ENCODE measurements at regions not wholly inside any gene's neighbourhood (a gene's known extent, or its start where the extent isn't known, plus 50 kb on each side); places are given as distances from the start of the nearest gene placed in this dataset.
"Not testable (repeated sequence)": the region's sequence is repeated elsewhere in the genome, so short reads cannot be mapped to it uniquely, and the experiment has no call there.

DNA sequence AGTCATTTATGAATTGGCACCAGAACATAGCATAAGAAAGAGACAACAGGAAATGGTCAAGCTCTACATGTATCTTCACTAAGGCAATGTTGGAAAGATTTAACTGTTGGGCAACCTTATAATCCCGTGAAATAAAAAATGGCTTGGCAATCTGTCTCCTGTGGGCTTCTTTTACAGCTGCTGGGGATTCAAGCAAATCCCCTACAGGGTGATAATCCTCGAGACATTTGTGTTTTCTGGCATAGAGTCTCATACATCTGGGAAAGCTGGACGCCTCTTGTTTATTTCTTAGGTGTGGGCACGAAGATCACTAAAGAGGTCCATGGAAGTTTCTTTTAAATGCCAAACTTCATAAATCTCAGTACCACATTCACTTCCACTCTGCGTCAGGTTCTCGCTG lies 82.2 kb upstream of the GPR141 start:
- Histone ChIP-seq H3K9ac (no peak overlapping the region), H3K36me3 (no peaks in the 10 kb centered on the region), H3K9me3 (ENCODE audit: low read depth) (no peaks in the 10 kb centered on the region), H3K79me2 (ENCODE audit: low read depth) (no peaks in the 10 kb centered on the region), H3K4me3 (no peak overlapping the region), H3K27ac (no peak overlapping the region), H3K27me3 (no peaks in the 10 kb centered on the region), H4K20me1 (ENCODE audit: low read depth) (no peaks in the 10 kb centered on the region), H3K4me1 (no peaks in the 10 kb centered on the region), H3K4me2 (no peak overlapping the region), H3F3A (ENCODE audit: low read depth) (no peaks in the 10 kb centered on the region), H2AFZ (replicated peaks) (no peak overlapping the region)
- peaks cover 2% of the 10 kb centered on the region for H3K27me3 Mint-ChIP-seq (ENCODE audit: insufficient read depth, low read depth)
- H3K4me1 Mint-ChIP-seq = no peaks in the 10 kb centered on the region
- H3K4me3 Mint-ChIP-seq = no peak overlapping the region
- TF ChIP-seq EZH2 (IDR thresholded peaks at IDR 0.05) = no peak
- TF ChIP-seq, protein P1, sequence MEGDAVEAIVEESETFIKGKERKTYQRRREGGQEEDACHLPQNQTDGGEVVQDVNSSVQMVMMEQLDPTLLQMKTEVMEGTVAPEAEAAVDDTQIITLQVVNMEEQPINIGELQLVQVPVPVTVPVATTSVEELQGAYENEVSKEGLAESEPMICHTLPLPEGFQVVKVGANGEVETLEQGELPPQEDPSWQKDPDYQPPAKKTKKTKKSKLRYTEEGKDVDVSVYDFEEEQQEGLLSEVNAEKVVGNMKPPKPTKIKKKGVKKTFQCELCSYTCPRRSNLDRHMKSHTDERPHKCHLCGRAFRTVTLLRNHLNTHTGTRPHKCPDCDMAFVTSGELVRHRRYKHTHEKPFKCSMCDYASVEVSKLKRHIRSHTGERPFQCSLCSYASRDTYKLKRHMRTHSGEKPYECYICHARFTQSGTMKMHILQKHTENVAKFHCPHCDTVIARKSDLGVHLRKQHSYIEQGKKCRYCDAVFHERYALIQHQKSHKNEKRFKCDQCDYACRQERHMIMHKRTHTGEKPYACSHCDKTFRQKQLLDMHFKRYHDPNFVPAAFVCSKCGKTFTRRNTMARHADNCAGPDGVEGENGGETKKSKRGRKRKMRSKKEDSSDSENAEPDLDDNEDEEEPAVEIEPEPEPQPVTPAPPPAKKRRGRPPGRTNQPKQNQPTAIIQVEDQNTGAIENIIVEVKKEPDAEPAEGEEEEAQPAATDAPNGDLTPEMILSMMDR (IDR thresholded peaks at IDR 0.05) = no peak
- no peaks in the 10 kb centered on the region for H3K36me3 Mint-ChIP-seq
- no peak overlapping the region for H3K27ac Mint-ChIP-seq
- DNase-seq (ENCODE audit: low spot score) = no peak
- H3K9me3 Mint-ChIP-seq = peaks cover 5% of the 10 kb centered on the region

DNA sequence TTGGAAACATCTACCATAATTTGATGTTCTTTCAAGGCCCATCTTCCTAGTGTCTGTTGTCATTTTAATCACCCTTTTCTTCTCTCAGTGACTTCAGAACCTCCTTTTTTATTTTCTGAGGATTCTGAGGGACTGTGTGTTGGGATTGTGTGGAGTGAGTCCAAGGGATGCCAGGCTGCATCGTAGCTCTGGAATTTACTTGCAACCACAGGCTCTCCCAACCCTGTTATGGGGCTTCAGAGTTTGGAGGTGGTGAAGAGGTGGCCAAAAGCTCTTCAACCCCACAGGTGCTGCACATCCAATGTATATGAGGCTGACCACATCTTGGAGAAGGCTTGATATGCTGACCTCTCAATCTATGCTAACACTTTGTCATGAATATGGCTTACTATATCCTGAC lies 79.5 kb upstream of the GPR141 start:
- Mint-ChIP-seq H3K4me1 (no peaks in the 10 kb centered on the region), H3K27ac (no peak overlapping the region), H3K4me3 (no peak overlapping the region), H3K27me3 (ENCODE audit: insufficient read depth, low read depth) (peaks cover 2% of the 10 kb centered on the region), H3K36me3 (no peaks in the 10 kb centered on the region), H3K9me3 (peaks cover under 1% of the 10 kb centered on the region)
- DNase-seq (ENCODE audit: low spot score) = no peak
- Histone ChIP-seq H3K4me2 (no peak overlapping the region), H3K27ac (no peak overlapping the region), H3K4me3 (no peak overlapping the region), H3K79me2 (ENCODE audit: low read depth) (no peaks in the 10 kb centered on the region), H3K9ac (no peak overlapping the region), H3F3A (ENCODE audit: low read depth) (no peaks in the 10 kb centered on the region), H3K27me3 (no peaks in the 10 kb centered on the region), H3K36me3 (no peaks in the 10 kb centered on the region), H3K4me1 (no peaks in the 10 kb centered on the region), H4K20me1 (ENCODE audit: low read depth) (no peaks in the 10 kb centered on the region), H3K9me3 (ENCODE audit: low read depth) (no peaks in the 10 kb centered on the region), H2AFZ (replicated peaks) (no peak overlapping the region)
- TF ChIP-seq EZH2phosphoT487 (IDR thresholded peaks at IDR 0.05) (no peak), EZH2 (IDR thresholded peaks at IDR 0.05) (no peak)
- TF ChIP-seq, protein P1 (IDR thresholded peaks at IDR 0.05) = no peak

DNA sequence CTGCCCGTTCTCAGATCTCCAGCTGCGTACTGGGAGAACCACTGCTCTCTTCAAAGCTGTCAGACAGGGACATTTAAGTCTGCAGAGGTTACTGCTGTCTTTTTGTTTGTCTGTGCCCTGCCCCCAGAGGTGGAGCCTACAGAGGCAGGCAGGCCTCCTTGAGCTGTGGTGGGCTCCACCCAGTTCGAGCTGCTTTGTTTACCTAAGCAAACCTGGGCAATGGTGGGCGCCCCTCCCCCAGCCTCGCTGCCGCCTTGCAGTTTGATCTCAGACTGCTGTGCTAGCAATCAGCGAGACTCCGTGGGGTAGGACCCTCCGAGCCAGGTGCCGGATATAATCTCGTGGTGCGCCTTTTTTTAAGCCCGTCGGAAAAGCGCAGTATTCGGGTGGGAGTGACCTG lies 66.2 kb upstream of the GPR141 start:
- H3K79me2 ChIP-seq (ENCODE audit: low read depth); H3K9ac ChIP-seq; H3K4me1 Mint-ChIP-seq; H3K9me3 Mint-ChIP-seq; H4K20me1 ChIP-seq (ENCODE audit: low read depth); H3K27me3 Mint-ChIP-seq (ENCODE audit: insufficient read depth, low read depth); H3K27me3 ChIP-seq; H3K27ac Mint-ChIP-seq; H3K36me3 Mint-ChIP-seq; H3K36me3 ChIP-seq; H3K4me1 ChIP-seq; H3F3A ChIP-seq (ENCODE audit: low read depth); DNase-seq (ENCODE audit: low spot score); H3K27ac ChIP-seq; H3K4me3 Mint-ChIP-seq; H3K9me3 ChIP-seq (ENCODE audit: low read depth): not testable (repeated sequence)
- peak overlapping the region; percentile 39 for H3K4me3 ChIP-seq
- H3K4me2 ChIP-seq = peak overlapping the region; percentile 56
- peak overlapping the region; percentile 71 for H2AFZ ChIP-seq (replicated peaks)

DNA sequence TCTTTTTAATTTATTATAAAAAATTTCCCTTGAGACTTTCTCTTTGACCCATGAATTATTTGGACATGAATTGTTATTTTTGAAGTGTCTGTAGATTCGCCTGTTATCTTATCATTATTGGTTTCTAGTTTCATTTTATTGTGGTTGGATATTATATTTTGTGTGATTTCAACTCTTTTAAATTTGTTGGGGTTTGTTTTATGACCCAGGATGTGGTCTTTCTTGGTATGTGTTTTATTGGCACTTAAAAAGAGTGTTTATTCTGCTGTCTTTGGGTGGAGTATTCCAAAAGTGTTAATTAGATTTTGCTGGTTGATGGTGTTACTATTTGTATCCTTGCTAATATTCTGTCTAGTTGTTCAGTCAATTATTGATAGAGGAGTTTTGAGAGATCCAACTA lies 50.5 kb upstream of the GPR141 start:
- Mint-ChIP-seq H3K4me1 (no peaks in the 10 kb centered on the region), H3K36me3 (no peaks in the 10 kb centered on the region), H3K27ac (no peak overlapping the region), H3K9me3 (peaks cover 18% of the 10 kb centered on the region), H3K27me3 (ENCODE audit: insufficient read depth, low read depth) (peaks cover 4% of the 10 kb centered on the region), H3K4me3 (no peak overlapping the region)
- H3K27me3 ChIP-seq = no peaks in the 10 kb centered on the region
- no peaks in the 10 kb centered on the region for H3K36me3 ChIP-seq
- no peaks in the 10 kb centered on the region for H3F3A ChIP-seq (ENCODE audit: low read depth)
- no peak overlapping the region for H3K4me3 ChIP-seq
- peaks cover 11% of the 10 kb centered on the region for H3K9me3 ChIP-seq (ENCODE audit: low read depth)
- H3K4me2 ChIP-seq = no peak overlapping the region
- no peak overlapping the region for H3K9ac ChIP-seq
- H3K4me1 ChIP-seq = no peaks in the 10 kb centered on the region
- no peaks in the 10 kb centered on the region for H3K79me2 ChIP-seq (ENCODE audit: low read depth)
- TF ChIP-seq EZH2phosphoT487 (IDR thresholded peaks at IDR 0.05) (no peak), EZH2 (IDR thresholded peaks at IDR 0.05) (no peak)
- TF ChIP-seq, protein P1 (IDR thresholded peaks at IDR 0.05) = no peak
- H4K20me1 ChIP-seq (ENCODE audit: low read depth) = no peaks in the 10 kb centered on the region
- no peak overlapping the region for H2AFZ ChIP-seq (replicated peaks)
- no peak overlapping the region for H3K27ac ChIP-seq
- DNase-seq (ENCODE audit: low spot score) = no peak

Data from neural progenitor cell (in vitro differentiated cells).